HCT116 (cell line): ENCODE measurements at regions not wholly inside any gene's neighbourhood (a gene's known extent, or its start where the extent isn't known, plus 50 kb on each side); places are given as distances from the start of the nearest gene placed in this dataset.

Experiments
- ATAC-seq: fragments of 200-7000 bp; cut with Tn5 transposase; 2 replicates; pipeline ENCODE4 v1.9.1; 2020; ENCODE audit warnings: mild to moderate bottlenecking, moderate library complexity
- BruUV-seq: library from RNA; stranded (reverse); fragments of 400-500 nt; replicated peaks from 2 replicates; lab custom pipeline; 2021; lab: Mats Ljungman, UMichigan
- CTCF ChIA-PET: fragments of 300-600 bp; sonication (Branson Sonifier 250); formaldehyde crosslinking; loops from one replicate; lab custom pipeline; 2021; ENCODE audit warnings: antibody characterized with exemption; lab: Charles Lee
- POLR2A ChIA-PET: fragments of 300-600, 350-600 bp; sonication (Branson Sonifier 250); formaldehyde crosslinking; loops from one replicate; lab custom pipeline; 2021; ENCODE audit warnings: antibody characterized with exemption; lab: Charles Lee
- RAD21 ChIA-PET, 2 experiments: fragments of 300-600 bp; sonication (Branson Sonifier 250); formaldehyde crosslinking; loops; one replicate each; lab custom pipeline; 2023; ENCODE audit warnings: low total read pairs in 2 of 2; ENCODE audit not compliant: uncharacterized antibody in 2 of 2, unreplicated experiment in 2 of 2, low non-redundant PET in 1 of 2; lab: Charles Lee
- DNase-seq: peaks from one replicate; pipeline ENCODE4 v3.0.0-alpha.2; 2010; ENCODE audit warnings: low read depth, low spot score
- H2AFZ ChIP-seq: fragments of 200-600 bp; shearing (Covaris generic), sonication (generic); 2 replicates; pipeline ENCODE4 v1.6.1; 2017; ENCODE audit warnings: low read depth, mixed run types, mixed read lengths, antibody characterized with exemption, low read length; ENCODE audit not compliant: poor library complexity, severe bottlenecking
- H3K27ac ChIP-seq: 2 replicates; pipeline ENCODE4 v1.5.1; 2012; ENCODE audit warnings: low read depth, low read length
- H3K27me3 ChIP-seq: fragments of 200-600 bp; sonication (generic); 2 replicates; pipeline ENCODE4 v1.6.1; 2016; ENCODE audit warnings: mixed run types, low read length, mixed read lengths; ENCODE audit not compliant: insufficient read depth
- H3K36me3 ChIP-seq, 2 experiments: fragments of 200-500 bp in 1 of 2; fragments of 200-600 bp in 1 of 2; sonication (Bioruptor generic) in 1 of 2; sonication (generic) in 1 of 2; 2 replicates each; pipeline versions ENCODE4 v1.5.1 to v1.6.1; 2014 to 2016; ENCODE audit warnings: low read length in 2 of 2, inconsistent platforms in 1 of 2, mixed read lengths in 1 of 2, mixed run types in 1 of 2; ENCODE audit not compliant: insufficient read depth in 2 of 2, control insufficient read depth in 1 of 2
- H3K4me1 ChIP-seq, 2 experiments: fragments of 200-600 bp in 1 of 2; sonication (generic) in 1 of 2; 2 replicates each; pipeline versions ENCODE4 v1.5.1 to v1.6.1; 2012 to 2017; ENCODE audit warnings: low read length in 2 of 2, inconsistent platforms in 1 of 2, mild to moderate bottlenecking in 1 of 2, mixed read lengths in 1 of 2, mixed run types in 1 of 2, moderate library complexity in 1 of 2; ENCODE audit not compliant: insufficient read depth in 2 of 2, control insufficient read depth in 1 of 2
- H3K4me2 ChIP-seq: fragments of 200-600 bp; sonication (generic); 2 replicates; pipeline ENCODE4 v1.6.1; 2017; ENCODE audit warnings: mixed run types, low read length, mixed read lengths
- H3K4me3 ChIP-seq, 2 experiments: fragments of 200-600 bp in 1 of 2; sonication (generic) in 1 of 2; replicated peaks in 1 of 2; 2 replicates each; pipeline ENCODE4 v1.5.1; 2011 to 2016; ENCODE audit warnings: low read length in 2 of 2, control low read depth in 1 of 2, low read depth in 1 of 2, mild to moderate bottlenecking in 1 of 2, mixed read lengths in 1 of 2, mixed run types in 1 of 2
- H3K79me2 ChIP-seq: fragments of 200-600 bp; sonication (generic); 2 replicates; pipeline ENCODE4 v1.6.1; 2017; ENCODE audit warnings: mild to moderate bottlenecking, mixed run types, low read length, moderate library complexity, mixed read lengths; ENCODE audit not compliant: insufficient read depth
- H3K9ac ChIP-seq: fragments of 200-600 bp; sonication (generic); 2 replicates; pipeline ENCODE4 v1.6.1; 2016; ENCODE audit warnings: low read length, mixed read lengths
- H3K9me2 ChIP-seq: fragments of 200-600 bp; sonication (generic), shearing (Covaris generic); 2 replicates; pipeline ENCODE4 v1.6.1; 2017; ENCODE audit warnings: mixed run types, mild to moderate bottlenecking, moderate library complexity; ENCODE audit not compliant: insufficient read depth
- H3K9me3 ChIP-seq, 2 experiments: fragments of 200-500 bp in 1 of 2; fragments of 200-600 bp in 1 of 2; sonication (Bioruptor generic) in 1 of 2; sonication (generic) in 1 of 2; 2 replicates each; pipeline ENCODE4 v1.6.1; 2014 to 2017; ENCODE audit warnings: low read length in 2 of 2, mixed read lengths in 2 of 2, inconsistent platforms in 1 of 2, low read depth in 1 of 2, mild to moderate bottlenecking in 1 of 2, mixed run types in 1 of 2, moderate library complexity in 1 of 2; ENCODE audit not compliant: control insufficient read depth in 1 of 2, insufficient read depth in 1 of 2
- H4K20me1 ChIP-seq: fragments of 200-600 bp; sonication (generic), shearing (Covaris generic); 2 replicates; pipeline ENCODE4 v1.6.1; 2017; ENCODE audit warnings: mixed run types, mild to moderate bottlenecking, moderate library complexity; ENCODE audit not compliant: insufficient read depth
- CBX3 ChIP-seq: IDR thresholded peaks from 2 replicates; pipeline ENCODE4 v1.6.1; 2012; ENCODE audit warnings: low read depth
- CEBPB ChIP-seq: IDR thresholded peaks from 2 replicates; pipeline ENCODE4 v1.6.1; 2012; ENCODE audit warnings: low read depth
- ELF1 ChIP-seq: IDR thresholded peaks from 2 replicates; pipeline ENCODE4 v1.6.1; 2012; ENCODE audit warnings: low read depth, borderline replicate concordance
- FOSL1 ChIP-seq: IDR thresholded peaks from 2 replicates; pipeline ENCODE4 v1.6.1; 2012; ENCODE audit warnings: low read depth
- POLR2A ChIP-seq: IDR thresholded peaks from 2 replicates; pipeline ENCODE4 v1.7.0; 2011; ENCODE audit warnings: borderline replicate concordance; ENCODE audit not compliant: insufficient read depth, insufficient read length; ENCODE audit errors: extremely low read depth
- RAD21 ChIP-seq: IDR thresholded peaks from 2 replicates; pipeline ENCODE4 v1.6.1; 2012; ENCODE audit warnings: low read depth, mild to moderate bottlenecking
- SP1 ChIP-seq: IDR thresholded peaks from 2 replicates; pipeline ENCODE4 v1.6.1; 2012; ENCODE audit warnings: low read depth
- SRF ChIP-seq: IDR thresholded peaks from 2 replicates; pipeline ENCODE4 v1.6.1; 2012; ENCODE audit warnings: low read depth
- TCF7L2 ChIP-seq: IDR thresholded peaks from 2 replicates; pipeline ENCODE4 v1.7.0; 2011; ENCODE audit warnings: borderline replicate concordance, inconsistent platforms; ENCODE audit not compliant: insufficient read depth, insufficient read length; ENCODE audit errors: extremely low read depth
- ZFX ChIP-seq: fragments of 450-650 bp; IDR thresholded peaks from 2 replicates; pipeline ENCODE4 v1.6.1; 2017
- intact Hi-C: fragments of 100-400 bp; cut with micrococcal nuclease; formaldehyde crosslinking; loops from 2 replicates; pipeline ENCODE4 v1.10.0; 2022
- TF ChIP-seq, protein P1 (sequence below): IDR thresholded peaks from 2 replicates; pipeline ENCODE4 v1.6.1; 2012
- TF ChIP-seq, protein P2 (sequence below): IDR thresholded peaks from 2 replicates; pipeline ENCODE4 v1.6.1; 2012; ENCODE audit warnings: low read depth
- TF ChIP-seq, protein P3 (sequence below), 3 experiments: fragments of 200-600 bp in 1 of 3; sonication (generic) in 1 of 3; IDR thresholded peaks in 2 of 3; conservative IDR thresholded peaks in 1 of 3; 2 replicates each; pipeline ENCODE4 v1.5.1; 2012 to 2017; ENCODE audit warnings: low read depth in 2 of 3, low read length in 2 of 3, antibody characterized with exemption in 1 of 3, borderline replicate concordance in 1 of 3, control low read depth in 1 of 3, mild to moderate bottlenecking in 1 of 3, mixed read lengths in 1 of 3, mixed run types in 1 of 3, moderate library complexity in 1 of 3; ENCODE audit not compliant: insufficient read depth in 1 of 3

DNA sequence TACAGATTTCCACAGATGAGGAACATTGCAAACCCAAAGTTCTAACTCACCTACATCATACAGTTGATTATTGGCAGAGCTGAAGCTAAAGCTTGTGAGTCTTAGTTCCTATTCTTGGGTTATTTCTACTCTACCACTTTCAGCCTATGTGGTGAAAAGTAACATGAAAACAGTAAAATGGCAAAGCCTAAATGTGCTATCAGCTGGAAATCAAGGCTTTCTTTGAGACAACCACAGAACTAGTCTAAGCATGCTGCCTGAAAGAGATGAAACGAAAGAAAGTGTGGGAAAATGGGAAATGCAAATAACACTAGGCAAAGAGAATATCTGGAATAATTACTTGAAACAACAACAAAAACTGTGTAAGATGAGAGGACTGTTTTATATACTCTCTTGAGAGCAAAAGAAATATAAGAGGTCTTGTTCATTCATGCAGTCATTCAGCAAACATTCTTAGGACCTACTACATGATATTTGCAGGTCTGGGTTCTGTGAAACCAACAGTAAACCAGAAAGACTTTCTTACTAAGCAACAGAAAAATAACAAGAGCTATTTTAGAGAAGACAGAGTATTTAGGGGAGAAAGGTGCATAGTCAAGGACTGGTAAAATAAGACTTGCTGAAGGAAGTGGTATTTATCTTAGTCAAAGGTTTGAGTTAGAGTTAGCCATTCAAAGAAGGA, 437.1 kb downstream of the HTR7 start (continued):
- TF ChIP-seq TCF7L2 (no peak), ELF1 (no peak), SP1 (no peak)

DNA sequence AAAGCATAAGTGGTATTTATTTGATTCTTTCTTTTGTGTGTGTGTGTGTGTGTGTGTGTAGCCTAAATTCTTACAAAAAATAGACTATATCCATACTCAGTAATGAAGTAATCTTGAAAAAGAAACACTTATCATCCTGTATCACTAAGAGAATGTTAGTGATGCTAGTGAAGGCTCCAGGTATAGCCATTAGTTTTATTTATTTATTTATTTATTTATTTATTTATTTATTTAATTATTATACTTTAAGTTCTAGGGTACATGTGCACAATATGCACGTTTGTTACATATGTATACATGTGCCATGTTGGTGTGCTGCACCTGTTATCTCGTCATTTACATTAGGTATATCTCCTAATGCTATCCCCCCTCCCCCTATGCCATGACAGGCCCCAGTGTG, 436.0 kb downstream of the HTR7 start:
- H3K4me2 ChIP-seq: no peak overlapping the region
- no peak for DNase-seq
- H3K4me1 ChIP-seq: peaks cover 0 to 9% of the 10 kb centered on the region in 2 experiments; a peak in 1 of 4 replicates
- H3K4me3 ChIP-seq: no peak overlapping the region
- no peak for TF ChIP-seq RAD21
- no peak for TF ChIP-seq POLR2A
- TF ChIP-seq CBX3: no peak
- TF ChIP-seq, protein P1, sequence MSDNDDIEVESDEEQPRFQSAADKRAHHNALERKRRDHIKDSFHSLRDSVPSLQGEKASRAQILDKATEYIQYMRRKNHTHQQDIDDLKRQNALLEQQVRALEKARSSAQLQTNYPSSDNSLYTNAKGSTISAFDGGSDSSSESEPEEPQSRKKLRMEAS: no peak
- TF ChIP-seq CEBPB: no peak
- TF ChIP-seq ZFX: no peak
- TF ChIP-seq, protein P2, sequence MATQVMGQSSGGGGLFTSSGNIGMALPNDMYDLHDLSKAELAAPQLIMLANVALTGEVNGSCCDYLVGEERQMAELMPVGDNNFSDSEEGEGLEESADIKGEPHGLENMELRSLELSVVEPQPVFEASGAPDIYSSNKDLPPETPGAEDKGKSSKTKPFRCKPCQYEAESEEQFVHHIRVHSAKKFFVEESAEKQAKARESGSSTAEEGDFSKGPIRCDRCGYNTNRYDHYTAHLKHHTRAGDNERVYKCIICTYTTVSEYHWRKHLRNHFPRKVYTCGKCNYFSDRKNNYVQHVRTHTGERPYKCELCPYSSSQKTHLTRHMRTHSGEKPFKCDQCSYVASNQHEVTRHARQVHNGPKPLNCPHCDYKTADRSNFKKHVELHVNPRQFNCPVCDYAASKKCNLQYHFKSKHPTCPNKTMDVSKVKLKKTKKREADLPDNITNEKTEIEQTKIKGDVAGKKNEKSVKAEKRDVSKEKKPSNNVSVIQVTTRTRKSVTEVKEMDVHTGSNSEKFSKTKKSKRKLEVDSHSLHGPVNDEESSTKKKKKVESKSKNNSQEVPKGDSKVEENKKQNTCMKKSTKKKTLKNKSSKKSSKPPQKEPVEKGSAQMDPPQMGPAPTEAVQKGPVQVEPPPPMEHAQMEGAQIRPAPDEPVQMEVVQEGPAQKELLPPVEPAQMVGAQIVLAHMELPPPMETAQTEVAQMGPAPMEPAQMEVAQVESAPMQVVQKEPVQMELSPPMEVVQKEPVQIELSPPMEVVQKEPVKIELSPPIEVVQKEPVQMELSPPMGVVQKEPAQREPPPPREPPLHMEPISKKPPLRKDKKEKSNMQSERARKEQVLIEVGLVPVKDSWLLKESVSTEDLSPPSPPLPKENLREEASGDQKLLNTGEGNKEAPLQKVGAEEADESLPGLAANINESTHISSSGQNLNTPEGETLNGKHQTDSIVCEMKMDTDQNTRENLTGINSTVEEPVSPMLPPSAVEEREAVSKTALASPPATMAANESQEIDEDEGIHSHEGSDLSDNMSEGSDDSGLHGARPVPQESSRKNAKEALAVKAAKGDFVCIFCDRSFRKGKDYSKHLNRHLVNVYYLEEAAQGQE: no peak
- no peak for TF ChIP-seq FOSL1
- no peak for TF ChIP-seq TCF7L2
- TF ChIP-seq SRF: no peak
- TF ChIP-seq, protein P3, sequence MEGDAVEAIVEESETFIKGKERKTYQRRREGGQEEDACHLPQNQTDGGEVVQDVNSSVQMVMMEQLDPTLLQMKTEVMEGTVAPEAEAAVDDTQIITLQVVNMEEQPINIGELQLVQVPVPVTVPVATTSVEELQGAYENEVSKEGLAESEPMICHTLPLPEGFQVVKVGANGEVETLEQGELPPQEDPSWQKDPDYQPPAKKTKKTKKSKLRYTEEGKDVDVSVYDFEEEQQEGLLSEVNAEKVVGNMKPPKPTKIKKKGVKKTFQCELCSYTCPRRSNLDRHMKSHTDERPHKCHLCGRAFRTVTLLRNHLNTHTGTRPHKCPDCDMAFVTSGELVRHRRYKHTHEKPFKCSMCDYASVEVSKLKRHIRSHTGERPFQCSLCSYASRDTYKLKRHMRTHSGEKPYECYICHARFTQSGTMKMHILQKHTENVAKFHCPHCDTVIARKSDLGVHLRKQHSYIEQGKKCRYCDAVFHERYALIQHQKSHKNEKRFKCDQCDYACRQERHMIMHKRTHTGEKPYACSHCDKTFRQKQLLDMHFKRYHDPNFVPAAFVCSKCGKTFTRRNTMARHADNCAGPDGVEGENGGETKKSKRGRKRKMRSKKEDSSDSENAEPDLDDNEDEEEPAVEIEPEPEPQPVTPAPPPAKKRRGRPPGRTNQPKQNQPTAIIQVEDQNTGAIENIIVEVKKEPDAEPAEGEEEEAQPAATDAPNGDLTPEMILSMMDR (IDR thresholded peaks at IDR 0.05 in 2 of 3, conservative IDR thresholded peaks at IDR 0.05 in 1 of 3; ENCODE audit: borderline replicate concordance in 1 of 3, insufficient read depth in 1 of 3, low read depth in 2 of 3, low read length in 2 of 3): no peak
- TF ChIP-seq ELF1: no peak
- H3K27me3 ChIP-seq: no peaks in the 10 kb centered on the region
- ChIA-PET RAD21 (no interaction called here), POLR2A (no interaction called here), CTCF (no interaction called here)
- no peak for ATAC-seq
- intact Hi-C loops: no loop called here
- no TSS peak for BruUV-seq
- H3K9me3 ChIP-seq: no peaks in the 10 kb centered on the region
- H3K9me2 ChIP-seq: no peaks in the 10 kb centered on the region
- no peaks in the 10 kb centered on the region for H3K36me3 ChIP-seq
- no peaks in the 10 kb centered on the region for H4K20me1 ChIP-seq
- no peaks in the 10 kb centered on the region for H3K79me2 ChIP-seq
- no peak overlapping the region for H3K9ac ChIP-seq
- H3K27ac ChIP-seq: no peak overlapping the region
- no peak overlapping the region for H2AFZ ChIP-seq
